Spleen (tissue), 11 donors: ENCODE measurements at regions not wholly inside any gene's neighbourhood (a gene's known extent, or its start where the extent isn't known, plus 50 kb on each side); places are given as distances from the start of the nearest gene placed in this dataset.

ENCODE experiments used
- DNase-seq: peaks from one replicate; pipeline ENCODE4 v3.0.0-alpha.2; 2020
- H3K27ac ChIP-seq, 8 donors: fragments of 200-600 bp; sonication (generic) in 7 of 8; 1 replicate in 4 of 8; 2 replicates in 4 of 8; pipeline versions ENCODE4 v1.5.0 to v1.8.0; 2016 to 2021; ENCODE audit warnings: inconsistent platforms in 4 of 8, mild to moderate bottlenecking in 4 of 8, moderate library complexity in 1 of 8
- H3K27me3 ChIP-seq, 7 donors: fragments of 200-600 bp; sonication (generic) in 6 of 7; replicated peaks in 1 of 7; 1 replicate in 4 of 7; 2 replicates in 3 of 7; pipeline versions ENCODE4 v1.5.0 to v1.8.0; 2016 to 2021; ENCODE audit warnings: inconsistent platforms in 3 of 7, mild to moderate bottlenecking in 1 of 7
- H3K36me3 ChIP-seq, 6 donors: fragments of 200-600 bp; sonication (generic) in 5 of 6; 1 replicate in 4 of 6; 2 replicates in 2 of 6; pipeline versions ENCODE4 v1.5.0 to v1.8.0; 2016 to 2021; ENCODE audit warnings: inconsistent platforms in 2 of 6
- H3K4me1 ChIP-seq, 6 donors: fragments of 200-600 bp; sonication (generic) in 5 of 6; 1 replicate in 3 of 6; 2 replicates in 3 of 6; pipeline versions ENCODE4 v1.5.0 to v1.8.0; 2016 to 2021; ENCODE audit warnings: inconsistent platforms in 3 of 6
- H3K4me3 ChIP-seq, 8 donors: fragments of 200-600 bp; sonication (generic) in 7 of 8; 1 replicate in 4 of 8; 2 replicates in 4 of 8; pipeline versions ENCODE4 v1.5.0 to v1.8.0; 2016 to 2021; ENCODE audit warnings: inconsistent platforms in 4 of 8, mild to moderate bottlenecking in 4 of 8, moderate library complexity in 2 of 8
- H3K9me3 ChIP-seq, 8 donors: fragments of 200-600 bp; sonication (generic) in 7 of 8; 1 replicate in 4 of 8; 2 replicates in 4 of 8; pipeline versions ENCODE4 v1.5.0 to v1.8.0; 2016 to 2021; ENCODE audit warnings: inconsistent platforms in 4 of 8
- POLR2A ChIP-seq, 3 donors: fragments of 450-650 bp; IDR thresholded peaks; one replicate each; pipeline ENCODE4 v1.5.1; 2017; ENCODE audit warnings: antibody characterized with exemption in 3 of 3, mild to moderate bottlenecking in 1 of 3
- POLR2AphosphoS5 ChIP-seq, 3 donors: sonication (generic); formaldehyde crosslinking; IDR thresholded peaks; one replicate each; pipeline ENCODE4 v1.5.1; 2017; ENCODE audit warnings: antibody characterized with exemption in 3 of 3
- WGBS, 5 donors: extraction: QIAGEN DNeasy Blood & Tissue Kit in 3 of 5; methylation state at CpG; one replicate each; pipeline versions ENCODE4 v1.1.5 to v1.1.7; 2013 to 2018; 5-methylcytosine and 5-hydroxymethylcytosine counted together
- intact Hi-C: fragments of 100-400 bp; cut with DNase I; formaldehyde crosslinking; loops from one replicate; pipeline ENCODE4 v1.15.0; 2023; ENCODE audit warnings: low total_unique reads
- TF ChIP-seq, protein P1 (sequence below), 11 experiments: fragments of 200-600 bp in 7 of 11; fragments of 450-650 bp in 4 of 11; sonication (generic) in 4 of 11; IDR thresholded peaks in 8 of 11; conservative IDR thresholded peaks in 3 of 11; 1 replicate in 7 of 11; 2 replicates in 4 of 11; pipeline versions ENCODE4 v1.4.0 to v1.8.0; 2016 to 2021; ENCODE audit warnings: antibody characterized with exemption in 11 of 11, inconsistent platforms in 4 of 11, mild to moderate bottlenecking in 1 of 11
- donor health status: healthy with polysubstance abuse.
- donor health status: DM: no; HTN: no; CAD: no; lungs with moderate emphysema.
- donor health status: DM: no; HTN: no; CAD: no.
- donor health status: Bipolar disorder and iron deficiency.
- donor health status: healthy.
- donor health status: DM: no; HTN: no; CAD: no.
- donor health status: DM: yes; HTN: yes; CAD: no.

DNA sequence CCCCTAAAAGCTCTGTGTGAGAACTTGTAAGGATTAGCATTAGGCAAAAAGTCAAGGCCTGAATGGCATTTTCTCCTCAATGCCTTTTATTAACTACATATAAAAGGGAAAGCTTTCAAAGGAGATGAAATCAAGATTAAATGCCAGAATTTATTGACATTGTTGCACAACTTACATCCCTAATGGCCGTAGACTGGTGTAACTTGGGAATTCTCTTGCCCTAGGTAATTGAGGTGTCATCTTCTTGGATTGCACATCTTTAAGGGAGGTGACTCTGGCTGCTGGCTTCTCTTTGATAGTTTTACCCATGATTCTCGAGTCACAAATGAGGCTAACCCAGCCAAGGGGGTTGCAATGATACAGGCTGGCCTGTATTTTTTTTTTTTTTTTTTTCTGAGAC lies 249.1 kb downstream of the TBL1XR1 start:
- WGBS, 5 donors, result 72 to 92% (median 78%) methylated on average over 2 of the region's 2 CpGs
- no peaks in the 10 kb centered on the region for H3K9me3 ChIP-seq
- TF ChIP-seq, protein P1, sequence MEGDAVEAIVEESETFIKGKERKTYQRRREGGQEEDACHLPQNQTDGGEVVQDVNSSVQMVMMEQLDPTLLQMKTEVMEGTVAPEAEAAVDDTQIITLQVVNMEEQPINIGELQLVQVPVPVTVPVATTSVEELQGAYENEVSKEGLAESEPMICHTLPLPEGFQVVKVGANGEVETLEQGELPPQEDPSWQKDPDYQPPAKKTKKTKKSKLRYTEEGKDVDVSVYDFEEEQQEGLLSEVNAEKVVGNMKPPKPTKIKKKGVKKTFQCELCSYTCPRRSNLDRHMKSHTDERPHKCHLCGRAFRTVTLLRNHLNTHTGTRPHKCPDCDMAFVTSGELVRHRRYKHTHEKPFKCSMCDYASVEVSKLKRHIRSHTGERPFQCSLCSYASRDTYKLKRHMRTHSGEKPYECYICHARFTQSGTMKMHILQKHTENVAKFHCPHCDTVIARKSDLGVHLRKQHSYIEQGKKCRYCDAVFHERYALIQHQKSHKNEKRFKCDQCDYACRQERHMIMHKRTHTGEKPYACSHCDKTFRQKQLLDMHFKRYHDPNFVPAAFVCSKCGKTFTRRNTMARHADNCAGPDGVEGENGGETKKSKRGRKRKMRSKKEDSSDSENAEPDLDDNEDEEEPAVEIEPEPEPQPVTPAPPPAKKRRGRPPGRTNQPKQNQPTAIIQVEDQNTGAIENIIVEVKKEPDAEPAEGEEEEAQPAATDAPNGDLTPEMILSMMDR (IDR thresholded peaks at IDR 0.05 in 8 of 11, conservative IDR thresholded peaks at IDR 0.05 in 3 of 11), result no peak
- TF ChIP-seq POLR2AphosphoS5 (IDR thresholded peaks at IDR 0.05) (no peak), POLR2A (IDR thresholded peaks at IDR 0.05) (no peak)
- H3K27ac ChIP-seq, result no peak overlapping the region
- H3K4me1 ChIP-seq, result peaks cover 0 to 1% (median 0%) of the 10 kb centered on the region in 6 donors
- DNase-seq, result no peak
- H3K27me3 ChIP-seq, result no peaks in the 10 kb centered on the region
- no peaks in the 10 kb centered on the region for H3K36me3 ChIP-seq
- no peak overlapping the region for H3K4me3 ChIP-seq
- intact Hi-C loops, result no loop called here

DNA sequence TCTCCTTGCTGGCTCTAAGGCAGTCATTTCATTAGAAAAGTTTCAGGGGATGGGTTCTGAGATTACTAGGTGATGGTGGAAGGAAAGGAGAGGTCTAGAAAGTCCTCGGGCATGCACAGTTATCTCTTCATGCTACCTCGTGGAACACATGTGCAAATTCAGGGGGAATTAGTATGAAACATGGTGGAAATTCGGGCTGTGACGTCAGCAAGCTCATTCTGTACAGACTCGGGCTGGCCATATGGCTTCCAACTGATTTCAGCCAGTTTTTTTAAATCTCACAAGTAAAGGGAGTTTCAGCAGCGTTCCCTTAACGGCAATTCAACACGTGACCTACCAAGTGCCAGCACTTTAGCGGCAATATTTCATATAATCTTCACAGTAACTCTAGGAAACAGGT lies 251.1 kb downstream of the TBL1XR1 start:
- Histone ChIP-seq H3K36me3 (no peaks in the 10 kb centered on the region), H3K4me1 (no peaks in the 10 kb centered on the region), H3K4me3 (no peak overlapping the region), H3K27ac (no peak overlapping the region), H3K9me3 (no peaks in the 10 kb centered on the region), H3K27me3 (no peaks in the 10 kb centered on the region)
- intact Hi-C loops, result no loop called here
- WGBS, 5 donors, result 84 to 93% (median 88%) methylated on average over 9 of the region's 9 CpGs
- TF ChIP-seq POLR2A (IDR thresholded peaks at IDR 0.05), result no peak
- no peak for TF ChIP-seq POLR2AphosphoS5 (IDR thresholded peaks at IDR 0.05)
- TF ChIP-seq, protein P1 (IDR thresholded peaks at IDR 0.05 in 8 of 11, conservative IDR thresholded peaks at IDR 0.05 in 3 of 11), result no peak
- DNase-seq, result no peak

DNA sequence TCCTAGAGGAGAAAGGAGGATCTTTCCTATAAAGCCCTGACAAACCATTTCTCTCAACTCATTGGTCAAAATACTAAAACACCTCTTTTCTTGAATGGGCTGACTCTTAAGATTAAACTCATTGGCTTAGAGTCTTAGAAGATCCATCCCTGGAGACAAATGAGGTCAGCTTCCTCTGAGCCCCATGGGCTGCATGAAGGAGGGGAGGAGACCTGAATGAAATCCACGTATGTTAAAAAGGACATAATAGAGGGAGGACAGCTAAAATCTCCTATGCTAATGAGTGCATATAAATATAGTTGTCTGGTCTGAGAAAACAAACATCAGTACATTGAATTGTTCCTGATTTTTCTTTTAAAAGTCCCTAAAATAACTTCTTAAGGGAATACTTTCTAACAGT lies 255.0 kb downstream of the TBL1XR1 start:
- H3K27ac ChIP-seq, result no peak overlapping the region
- no peaks in the 10 kb centered on the region for H3K36me3 ChIP-seq
- intact Hi-C loops, result loop anchor here (5.0 kb wide), 1 partner anchor 70 kb away; no protein-coding TSS in a partner anchor
- H3K27me3 ChIP-seq, result no peaks in the 10 kb centered on the region
- no peak for DNase-seq
- H3K9me3 ChIP-seq, result no peaks in the 10 kb centered on the region
- TF ChIP-seq, protein P1 (IDR thresholded peaks at IDR 0.05 in 8 of 11, conservative IDR thresholded peaks at IDR 0.05 in 3 of 11), result no peak
- TF ChIP-seq POLR2AphosphoS5 (IDR thresholded peaks at IDR 0.05) (no peak), POLR2A (IDR thresholded peaks at IDR 0.05) (no peak)
- WGBS, 5 donors, result 63 to 87% (median 78%) methylated on average over 1 of the region's 1 CpG
- H3K4me1 ChIP-seq, result peaks cover 0 to 16% (median 0%) of the 10 kb centered on the region in 6 donors
- no peak overlapping the region for H3K4me3 ChIP-seq

DNA sequence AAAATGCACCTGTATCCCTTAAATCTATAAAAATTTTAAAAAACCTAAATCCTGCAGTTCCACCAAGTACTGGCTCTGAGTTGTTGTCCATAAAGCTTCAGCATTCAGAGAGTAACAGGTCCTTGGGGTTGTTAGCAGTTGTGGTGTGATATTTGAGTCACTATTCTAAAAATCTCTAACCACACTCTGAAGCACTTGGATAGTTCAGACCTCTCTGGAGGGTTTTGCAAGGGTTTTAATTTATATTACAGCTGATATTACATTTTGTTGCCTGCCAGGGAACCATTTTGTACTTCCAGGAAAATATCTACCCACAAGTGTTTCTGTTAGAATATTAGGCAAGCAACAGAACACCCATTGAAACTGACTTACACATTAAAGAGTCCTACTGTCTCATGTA lies 255.6 kb downstream of the TBL1XR1 start:
- Histone ChIP-seq H3K27ac (no peak overlapping the region), H3K4me3 (no peak overlapping the region), H3K9me3 (no peaks in the 10 kb centered on the region), H3K27me3 (no peaks in the 10 kb centered on the region), H3K4me1 (peaks cover 0 to 16% (median 0%) of the 10 kb centered on the region in 6 donors), H3K36me3 (no peaks in the 10 kb centered on the region)
- no peak for DNase-seq
- TF ChIP-seq, protein P1 (IDR thresholded peaks at IDR 0.05 in 8 of 11, conservative IDR thresholded peaks at IDR 0.05 in 3 of 11), result no peak
- intact Hi-C loops, result loop anchor here (5.0 kb wide), 1 partner anchor 69 kb away; no protein-coding TSS in a partner anchor
